GM23248 (cell line): ENCODE measurements at regions not wholly inside any gene's neighbourhood (a gene's known extent, or its start where the extent isn't known, plus 50 kb on each side); places are given as distances from the start of the nearest gene placed in this dataset.

Experiments
- DNase-seq: peaks from one replicate; pipeline ENCODE4 v3.0.0-alpha.2; 2015
- H2AFZ ChIP-seq: fragments of 200-600 bp; sonication (generic); 2 replicates; pipeline ENCODE4 v1.6.1; 2016; ENCODE audit warnings: antibody characterized with exemption
- H3F3A ChIP-seq: fragments of 200-600 bp; sonication (generic); 2 replicates; pipeline ENCODE4 v1.6.1; 2016; ENCODE audit warnings: mild to moderate bottlenecking, antibody characterized with exemption, mixed run types; ENCODE audit not compliant: insufficient read depth
- H3K27ac ChIP-seq: fragments of 200-600 bp; sonication (generic); 2 replicates; pipeline ENCODE4 v1.5.1; 2016; ENCODE audit warnings: mild to moderate bottlenecking
- H3K27me3 ChIP-seq: fragments of 200-600 bp; sonication (generic); replicated peaks from 2 replicates; pipeline ENCODE4 v1.6.1; 2016; ENCODE audit warnings: mild to moderate bottlenecking; ENCODE audit not compliant: insufficient read depth
- H3K36me3 ChIP-seq: fragments of 200-600 bp; sonication (generic); 2 replicates; pipeline ENCODE4 v1.6.1; 2016; ENCODE audit warnings: low read depth, mild to moderate bottlenecking
- H3K4me1 ChIP-seq: fragments of 200-600 bp; sonication (generic); 2 replicates; pipeline ENCODE4 v1.6.1; 2016; ENCODE audit warnings: mild to moderate bottlenecking; ENCODE audit not compliant: insufficient read depth
- H3K4me2 ChIP-seq: fragments of 200-600 bp; sonication (generic); one replicate; pipeline ENCODE4 v1.6.1; 2016; ENCODE audit warnings: mild to moderate bottlenecking; ENCODE audit not compliant: unreplicated experiment
- H3K4me3 ChIP-seq: fragments of 200-600 bp; sonication (generic); 2 replicates; pipeline ENCODE4 v1.5.1; 2016; ENCODE audit warnings: mild to moderate bottlenecking
- H3K79me2 ChIP-seq: fragments of 200-600 bp; sonication (generic); 2 replicates; pipeline ENCODE4 v1.6.1; 2016; ENCODE audit warnings: mild to moderate bottlenecking; ENCODE audit not compliant: insufficient read depth
- H3K9ac ChIP-seq: fragments of 200-600 bp; sonication (generic); 2 replicates; pipeline ENCODE4 v1.6.1; 2016; ENCODE audit warnings: mild to moderate bottlenecking
- H3K9me2 ChIP-seq: fragments of 200-600 bp; sonication (generic); 2 replicates; pipeline ENCODE4 v1.6.1; 2016; ENCODE audit warnings: mixed run types, mild to moderate bottlenecking, moderate library complexity; ENCODE audit not compliant: insufficient read depth
- H3K9me3 ChIP-seq: fragments of 200-600 bp; sonication (generic); one replicate; pipeline ENCODE4 v1.6.1; 2017; ENCODE audit warnings: low read depth
- H4K20me1 ChIP-seq: fragments of 200-600 bp; sonication (generic); 2 replicates; pipeline ENCODE4 v1.6.0; 2016; ENCODE audit not compliant: insufficient read depth
- EZH2 ChIP-seq: fragments of 200-600 bp; sonication (generic); IDR thresholded peaks from 2 replicates; pipeline ENCODE4 v1.6.1; 2018; ENCODE audit warnings: antibody characterized with exemption, mild to moderate bottlenecking; ENCODE audit not compliant: insufficient read depth, poor library complexity, severe bottlenecking
- EZH2phosphoT487 ChIP-seq: fragments of 200-600 bp; sonication (generic); IDR thresholded peaks from 2 replicates; pipeline ENCODE4 v1.6.1; 2018; ENCODE audit warnings: antibody characterized with exemption, moderate library complexity, mild to moderate bottlenecking, low read depth; ENCODE audit not compliant: insufficient read depth
- WGBS, 2 experiments: methylation state at CpG; one replicate each; pipeline ENCODE4 v1.1.6; 2015 to 2017; ENCODE audit warnings: low lambda C conversion rate in 2 of 2, low coverage in 1 of 2; ENCODE audit errors: missing lambda C conversion rate in 2 of 2; 5-methylcytosine and 5-hydroxymethylcytosine counted together
- in situ Hi-C: fragments of 300-500 bp; cut with MboI; formaldehyde crosslinking; loops from 2 replicates; pipeline ENCODE4 v1.15.0; 2020

- in situ Hi-C loops = no loop called here
- Histone ChIP-seq H3K9me3 (no peaks in the 10 kb centered on the region), H3K9me2 (no peaks in the 10 kb centered on the region; the same call in 1 of the 2 replicates), H3K36me3 (no peaks in the 10 kb centered on the region), H3K4me1 (peaks cover 10% of the 10 kb centered on the region), H3F3A (no peaks in the 10 kb centered on the region), H3K4me2 (no peak overlapping the region), H3K4me3 (no peak overlapping the region), H3K79me2 (no peaks in the 10 kb centered on the region), H2AFZ (no peak overlapping the region), H3K27ac (no peak overlapping the region), H4K20me1 (no peaks in the 10 kb centered on the region), H3K9ac (no peak overlapping the region), H3K27me3 (no peaks in the 10 kb centered on the region)
- no peak for TF ChIP-seq EZH2phosphoT487
- whole genome bisulfite sequencing, 2 experiments = 70 to 73% methylated on average over 8 of the region's 8 CpGs
- no peak for DNase-seq
Measured at GRCh38 chr20:11188843-11189603, 515.2 kb upstream of the JAG1 start.

GRCh38 chr20:11190741-11191140 is 516.9 kb upstream of the JAG1 start:
- H3K27me3 ChIP-seq = no peaks in the 10 kb centered on the region
- 86 to 92% methylated on average over 2 of the region's 2 CpGs for WGBS, 2 experiments
- H3K27ac ChIP-seq = no peak overlapping the region
- no peak overlapping the region for H3K4me3 ChIP-seq
- H3K36me3 ChIP-seq = no peaks in the 10 kb centered on the region
- no peaks in the 10 kb centered on the region for H4K20me1 ChIP-seq
- H2AFZ ChIP-seq = no peak overlapping the region
- H3F3A ChIP-seq = no peaks in the 10 kb centered on the region
- in situ Hi-C loops = no loop called here
- TF ChIP-seq EZH2phosphoT487 (no peak), EZH2 (no peak)
- no peak overlapping the region for H3K9ac ChIP-seq
- no peaks in the 10 kb centered on the region; the same call in 1 of the 2 replicates for H3K9me2 ChIP-seq
- H3K4me1 ChIP-seq = peaks cover 11% of the 10 kb centered on the region
- DNase-seq = no peak
- H3K4me2 ChIP-seq = no peak overlapping the region
- no peaks in the 10 kb centered on the region for H3K79me2 ChIP-seq
- H3K9me3 ChIP-seq = no peaks in the 10 kb centered on the region

GRCh38 chr20:11192106-11192505 is 518.3 kb upstream of the JAG1 start:
- Histone ChIP-seq H3K27ac (no peak overlapping the region), H3K9ac (no peak overlapping the region), H3F3A (no peaks in the 10 kb centered on the region), H3K4me3 (no peak overlapping the region), H3K79me2 (no peaks in the 10 kb centered on the region), H2AFZ (no peak overlapping the region), H3K4me2 (no peak overlapping the region), H3K36me3 (no peaks in the 10 kb centered on the region), H3K9me3 (no peaks in the 10 kb centered on the region), H3K27me3 (no peaks in the 10 kb centered on the region), H3K9me2 (no peaks in the 10 kb centered on the region; the same call in 1 of the 2 replicates), H4K20me1 (no peaks in the 10 kb centered on the region), H3K4me1 (peaks cover 13% of the 10 kb centered on the region)
- no peak for TF ChIP-seq EZH2
- no peak for TF ChIP-seq EZH2phosphoT487
- WGBS, 2 experiments = 96 to 100% methylated on average over 1 of the region's 1 CpG
- no peak for DNase-seq
- in situ Hi-C loops = no loop called here

GRCh38 chr20:11193241-11193640 is 519.4 kb upstream of the JAG1 start:
- Histone ChIP-seq H4K20me1 (no peaks in the 10 kb centered on the region), H3K4me2 (no peak overlapping the region), H2AFZ (no peak overlapping the region), H3K9me3 (no peaks in the 10 kb centered on the region), H3K4me1 (peaks cover 13% of the 10 kb centered on the region), H3K79me2 (no peaks in the 10 kb centered on the region), H3K36me3 (no peaks in the 10 kb centered on the region), H3K27me3 (no peaks in the 10 kb centered on the region), H3K27ac (no peak overlapping the region), H3K9me2 (no peaks in the 10 kb centered on the region; the same call in 1 of the 2 replicates), H3K4me3 (no peak overlapping the region), H3F3A (no peaks in the 10 kb centered on the region), H3K9ac (no peak overlapping the region)
- TF ChIP-seq EZH2 = no peak
- TF ChIP-seq EZH2phosphoT487 = no peak
- in situ Hi-C loops = no loop called here
- peak; percentile 70 for DNase-seq

GRCh38 chr20:11195169-11195568 is 521.4 kb upstream of the JAG1 start:
- 93% methylated on average over 6 of the region's 6 CpGs for WGBS, 2 experiments

More at GRCh38 chr20:11195169-11195568, 521.4 kb upstream of the JAG1 start:
- H2AFZ ChIP-seq = no peak overlapping the region; the same call in 1 of the 2 replicates
- no peak for DNase-seq
- no peaks in the 10 kb centered on the region for H3K27me3 ChIP-seq
- no peaks in the 10 kb centered on the region for H4K20me1 ChIP-seq
- H3K36me3 ChIP-seq = no peaks in the 10 kb centered on the region
- H3K9me3 ChIP-seq = no peaks in the 10 kb centered on the region
- H3F3A ChIP-seq = no peaks in the 10 kb centered on the region
- H3K79me2 ChIP-seq = no peaks in the 10 kb centered on the region
- TF ChIP-seq EZH2 (no peak), EZH2phosphoT487 (no peak)
- H3K4me2 ChIP-seq = no peak overlapping the region
- no peak overlapping the region for H3K9ac ChIP-seq
- no peak overlapping the region for H3K4me3 ChIP-seq
- peaks cover 13% of the 10 kb centered on the region for H3K4me1 ChIP-seq
- H3K9me2 ChIP-seq = no peaks in the 10 kb centered on the region
- H3K27ac ChIP-seq = no peak overlapping the region
- in situ Hi-C loops = no loop called here
